ENCODE measurements at regions not wholly inside any gene's neighbourhood (a gene's known extent, or its start where the extent isn't known, plus 50 kb on each side); places are given as distances from the start of the nearest gene placed in this dataset.

DNA sequence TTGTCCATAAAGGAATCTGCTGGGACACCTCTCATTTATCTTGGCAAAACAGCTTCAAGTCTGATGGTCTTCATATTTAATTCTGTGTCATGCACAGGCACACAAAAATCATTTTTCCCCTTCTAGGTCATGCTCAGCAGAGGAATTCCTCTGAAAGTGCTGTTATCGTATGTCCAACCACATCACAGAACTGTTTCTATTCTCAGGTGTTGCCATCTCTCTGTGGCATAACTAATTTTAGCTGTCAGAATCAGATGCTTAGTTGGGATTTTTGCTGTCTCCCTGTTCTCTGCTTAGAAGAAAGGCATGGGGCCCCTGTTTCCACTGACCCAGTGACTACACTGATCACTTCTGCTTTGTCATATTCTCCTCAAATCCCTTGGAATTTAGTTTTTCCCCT lies 608.0 kb upstream of the EPHA7 start:
- TF ChIP-seq, protein P1, sequence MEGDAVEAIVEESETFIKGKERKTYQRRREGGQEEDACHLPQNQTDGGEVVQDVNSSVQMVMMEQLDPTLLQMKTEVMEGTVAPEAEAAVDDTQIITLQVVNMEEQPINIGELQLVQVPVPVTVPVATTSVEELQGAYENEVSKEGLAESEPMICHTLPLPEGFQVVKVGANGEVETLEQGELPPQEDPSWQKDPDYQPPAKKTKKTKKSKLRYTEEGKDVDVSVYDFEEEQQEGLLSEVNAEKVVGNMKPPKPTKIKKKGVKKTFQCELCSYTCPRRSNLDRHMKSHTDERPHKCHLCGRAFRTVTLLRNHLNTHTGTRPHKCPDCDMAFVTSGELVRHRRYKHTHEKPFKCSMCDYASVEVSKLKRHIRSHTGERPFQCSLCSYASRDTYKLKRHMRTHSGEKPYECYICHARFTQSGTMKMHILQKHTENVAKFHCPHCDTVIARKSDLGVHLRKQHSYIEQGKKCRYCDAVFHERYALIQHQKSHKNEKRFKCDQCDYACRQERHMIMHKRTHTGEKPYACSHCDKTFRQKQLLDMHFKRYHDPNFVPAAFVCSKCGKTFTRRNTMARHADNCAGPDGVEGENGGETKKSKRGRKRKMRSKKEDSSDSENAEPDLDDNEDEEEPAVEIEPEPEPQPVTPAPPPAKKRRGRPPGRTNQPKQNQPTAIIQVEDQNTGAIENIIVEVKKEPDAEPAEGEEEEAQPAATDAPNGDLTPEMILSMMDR (IDR thresholded peaks at IDR 0.05): no peak
- TF ChIP-seq POLR2A (IDR thresholded peaks at IDR 0.05; ENCODE audit: low read depth): no peak
- TF ChIP-seq POLR2AphosphoS5 (IDR thresholded peaks at IDR 0.05): no peak
